ENCODE measurements at regions not wholly inside any gene's neighbourhood (a gene's known extent, or its start where the extent isn't known, plus 50 kb on each side); places are given as distances from the start of the nearest gene placed in this dataset.

DNA sequence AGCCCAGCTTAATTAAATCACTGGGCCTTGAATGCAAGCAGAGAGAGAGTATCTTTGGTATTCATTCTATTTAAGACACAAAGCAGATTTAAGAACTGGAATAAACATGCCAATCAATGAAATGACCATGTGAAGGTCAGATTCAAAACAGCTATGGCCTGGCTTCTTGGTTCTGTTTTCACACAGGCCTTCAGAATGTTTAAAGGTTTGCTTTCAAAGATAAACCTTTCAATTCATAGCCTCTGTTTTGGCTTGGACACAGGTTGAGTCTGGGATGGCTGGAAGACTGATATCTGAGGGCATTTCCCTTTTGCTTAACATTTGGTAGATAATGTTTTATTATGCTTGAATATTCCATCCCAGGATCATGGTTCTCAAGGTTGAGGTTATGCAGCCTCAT lies 244.4 kb upstream of the KBTBD8 start:
- Histone ChIP-seq H2AFZ (ENCODE audit: low read depth, low read length) (no peak overlapping the region), H3K9ac (replicated peaks; ENCODE audit: extremely low read depth, insufficient read depth, low read length) (no peak overlapping the region), H4K20me1 (replicated peaks; ENCODE audit: control insufficient read depth, extremely low read depth, insufficient read depth, low read length) (no peaks in the 10 kb centered on the region), H3K36me3 (ENCODE audit: control insufficient read depth in 2 of 2, extremely low read depth in 1 of 2, insufficient read depth in 2 of 2, low read length in 2 of 2) (no peaks in the 10 kb centered on the region), H3K4me3 (replicated peaks in 1 of 3; ENCODE audit: insufficient read depth in 1 of 3, low read depth in 1 of 3, low read length in 3 of 3) (no peak overlapping the region), H3K79me2 (ENCODE audit: control insufficient read depth, insufficient read depth, low read length) (no peaks in the 10 kb centered on the region), H3K27me3 (ENCODE audit: control insufficient read depth in 2 of 2, insufficient read depth in 2 of 2, low read length in 2 of 2) (no peaks in the 10 kb centered on the region), H3K27ac (ENCODE audit: insufficient read depth, low read depth, low read length) (no peak overlapping the region), H3K4me1 (ENCODE audit: control insufficient read depth, extremely low read depth, insufficient read depth, low read length) (no peaks in the 10 kb centered on the region), H3K4me2 (ENCODE audit: insufficient read depth, low read length) (no peak overlapping the region), H3K9me3 (replicated peaks; ENCODE audit: control insufficient read depth, insufficient read depth, low read length) (no peaks in the 10 kb centered on the region), H3K9me1 (replicated peaks; ENCODE audit: control insufficient read depth, extremely low read depth, insufficient read depth, low read length) (no peaks in the 10 kb centered on the region)
- no peak for TF ChIP-seq JUN (IDR thresholded peaks at IDR 0.05; ENCODE audit: borderline replicate concordance, insufficient read depth, insufficient read length, low read depth)
- no peak for TF ChIP-seq CTCF (IDR thresholded peaks at IDR 0.05; ENCODE audit: extremely low read depth in 1 of 2, insufficient read depth in 1 of 2, low read depth in 1 of 2, low read length in 2 of 2)
- TF ChIP-seq POLR2A (IDR thresholded peaks at IDR 0.05; ENCODE audit: low read depth, low read length): no peak
- TF ChIP-seq MAX (IDR thresholded peaks at IDR 0.05; ENCODE audit: insufficient read depth, insufficient read length): no peak
- no peak for TF ChIP-seq FOS (IDR thresholded peaks at IDR 0.05; ENCODE audit: borderline replicate concordance, insufficient read depth, low read length)
- TF ChIP-seq MYC (IDR thresholded peaks at IDR 0.05; ENCODE audit: low read depth, low read length): no peak
- no peak for TF ChIP-seq POLR2AphosphoS5 (IDR thresholded peaks at IDR 0.05; ENCODE audit: insufficient read depth, low read depth, low read length)
- TF ChIP-seq GATA2 (IDR thresholded peaks at IDR 0.05; ENCODE audit: insufficient read depth, insufficient read length, low read depth, low read length): no peak
- no peak for TF ChIP-seq EZH2 (IDR thresholded peaks at IDR 0.05; ENCODE audit: borderline replicate concordance, low read depth, low read length, severe bottlenecking)
- DNase-seq (ENCODE audit: low read depth, low spot score): no peak
- no TSS peak for BruUV-seq (replicated peaks)
- ChIA-PET POLR2A (no interaction called here), CTCF (interaction anchor here (1.4 kb wide), 1 partner anchor 13 kb away, joined by 3 read pairs; no protein-coding TSS in a partner anchor)
- FAIRE-seq: no peak
- intact Hi-C loops (cut with micrococcal nuclease) (no loop called here), dilution Hi-C loops (cut with MboI; ENCODE audit: extremely low pct_ligation_motif_present, low sequenced_read_pairs) (no loop called here)

All from endothelial cell of umbilical vein (primary cell).